WTC11 (cell line): ENCODE measurements at regions not wholly inside any gene's neighbourhood (a gene's known extent, or its start where the extent isn't known, plus 50 kb on each side); places are given as distances from the start of the nearest gene placed in this dataset.

Experiments
- ATAC-seq: fragments of 200-7000 bp; cut with Tn5 transposase; 2 replicates; pipeline ENCODE4 v1.10.0; 2021; ENCODE audit warnings: mild to moderate bottlenecking, moderate library complexity
- CTCF ChIA-PET: fragments of 300-600 bp; sonication (Branson Sonifier 250); formaldehyde crosslinking; loops from one replicate; lab custom pipeline; 2021; ENCODE audit warnings: antibody characterized with exemption; lab: Charles Lee
- POLR2A ChIA-PET: fragments of 350-600 bp; sonication (Branson Sonifier 250); formaldehyde crosslinking; loops from one replicate; lab custom pipeline; 2021; ENCODE audit warnings: antibody characterized with exemption; lab: Charles Lee
- DNase-seq: peaks from one replicate; pipeline ENCODE4 v3.0.0; 2021; ENCODE audit warnings: low spot score
- H3K27ac Mint-ChIP-seq: 2 replicates; pipeline ENCODE4 v1.8.0; 2021; ENCODE audit warnings: mixed read lengths
- H3K27me3 Mint-ChIP-seq: 2 replicates; pipeline ENCODE4 v1.8.0; 2021; ENCODE audit warnings: low read depth, mild to moderate bottlenecking, moderate library complexity, mixed read lengths
- H3K36me3 Mint-ChIP-seq: 2 replicates; pipeline ENCODE4 v1.8.0; 2021; ENCODE audit warnings: mixed read lengths
- H3K4me1 Mint-ChIP-seq: 2 replicates; pipeline ENCODE4 v1.8.0; 2022; ENCODE audit warnings: mixed read lengths
- H3K4me3 Mint-ChIP-seq: 2 replicates; pipeline ENCODE4 v1.8.0; 2021; ENCODE audit warnings: mild to moderate bottlenecking, moderate library complexity, mixed read lengths
- H3K9me3 Mint-ChIP-seq: 2 replicates; pipeline ENCODE4 v1.8.0; 2021; ENCODE audit warnings: mixed read lengths
- ATF1 ChIP-seq: sonication (generic); formaldehyde crosslinking; IDR thresholded peaks from 2 replicates; pipeline ENCODE4 v1.8.1; 2023; ENCODE audit warnings: mild to moderate bottlenecking, moderate library complexity, missing genetic modification reagents
- E2F1 ChIP-seq: sonication (generic); formaldehyde crosslinking; IDR thresholded peaks from 2 replicates; pipeline ENCODE4 v1.8.0; 2022; ENCODE audit warnings: mild to moderate bottlenecking, missing genetic modification reagents
- HMGA2 ChIP-seq: fragments of 250-450 bp; sonication (Bioruptor Pico); IDR thresholded peaks from 2 replicates; pipeline ENCODE4 v1.4.0; 2021; ENCODE audit warnings: mild to moderate bottlenecking, moderate library complexity
- MYBL2 ChIP-seq: sonication (generic); formaldehyde crosslinking; IDR thresholded peaks from 2 replicates; pipeline ENCODE4 v1.8.1; 2023; ENCODE audit warnings: mild to moderate bottlenecking, moderate library complexity, missing genetic modification reagents
- NFYB ChIP-seq: sonication (generic); formaldehyde crosslinking; conservative IDR thresholded peaks from 2 replicates; pipeline ENCODE4 v1.8.0; 2022; ENCODE audit warnings: low read depth, missing genetic modification reagents
- PRDM15 ChIP-seq: sonication (generic); formaldehyde crosslinking; IDR thresholded peaks from 2 replicates; pipeline ENCODE4 v1.8.0; 2022; ENCODE audit warnings: missing genetic modification reagents
- SP1 ChIP-seq: sonication (generic); formaldehyde crosslinking; conservative IDR thresholded peaks from 2 replicates; pipeline ENCODE4 v1.8.1; 2022; ENCODE audit warnings: missing genetic modification reagents
- TEAD1 ChIP-seq: sonication (generic); formaldehyde crosslinking; IDR thresholded peaks from 2 replicates; pipeline ENCODE4 v1.8.0; 2022; ENCODE audit warnings: mild to moderate bottlenecking, missing genetic modification reagents
- ZBTB43 ChIP-seq: sonication (generic); formaldehyde crosslinking; IDR thresholded peaks from 2 replicates; pipeline ENCODE4 v1.8.1; 2023; ENCODE audit warnings: mild to moderate bottlenecking, missing genetic modification reagents
- ZNF219 ChIP-seq: sonication (generic); formaldehyde crosslinking; IDR thresholded peaks from 2 replicates; pipeline ENCODE4 v1.8.0; 2023; ENCODE audit warnings: missing genetic modification reagents, mild to moderate bottlenecking, borderline replicate concordance
- ZNF281 ChIP-seq: sonication (generic); formaldehyde crosslinking; IDR thresholded peaks from 2 replicates; pipeline ENCODE4 v1.8.0; 2023; ENCODE audit warnings: mild to moderate bottlenecking, missing genetic modification reagents
- ZNF416 ChIP-seq: fragments of 250-450 bp; sonication (Bioruptor Pico); IDR thresholded peaks from 2 replicates; pipeline ENCODE4 v1.9.0; 2021; ENCODE audit warnings: mild to moderate bottlenecking, inconsistent platforms
- ZNF532 ChIP-seq: fragments of 250-450 bp; sonication (Bioruptor Pico); IDR thresholded peaks from 2 replicates; pipeline ENCODE4 v1.9.0; 2021; ENCODE audit warnings: mild to moderate bottlenecking, borderline replicate concordance
- ZSCAN18 ChIP-seq: fragments of 250-450 bp; sonication (Bioruptor Pico); IDR thresholded peaks from 2 replicates; pipeline ENCODE4 v2.1.2; 2022; ENCODE audit warnings: mild to moderate bottlenecking, moderate library complexity

GRCh38 chr9:21690561-21690960 lies 111.9 kb upstream of the MTAP start:
- ChIA-PET POLR2A (interaction anchor here (1.1 kb wide), 1 partner anchor 17 kb away, joined by 8 read pairs; no protein-coding TSS in a partner anchor), CTCF (no interaction called here)
- Mint-ChIP-seq H3K4me3 (no peak overlapping the region), H3K36me3 (peaks cover 2% of the 10 kb centered on the region; the same call in 1 of the 2 replicates), H3K9me3 (peaks cover 7% of the 10 kb centered on the region), H3K4me1 (0 out of 2 replicates have a peak, but pooled peaks cover 1% of the 10 kb centered on the region), H3K27ac (no peak overlapping the region), H3K27me3 (peaks cover 18% of the 10 kb centered on the region)
- DNase-seq = no peak
- TF ChIP-seq SP1 (CRISPR knock-in tag) = no peak
- no peak for TF ChIP-seq NFYB
- TF ChIP-seq HMGA2 = no peak
- no peak for TF ChIP-seq ZNF532
- no peak for TF ChIP-seq TEAD1
- TF ChIP-seq E2F1 (CRISPR knock-in tag) = no peak
- TF ChIP-seq PRDM15 (CRISPR knock-in tag) = no peak
- no peak for TF ChIP-seq ZNF281 (CRISPR knock-in tag)
- no peak for TF ChIP-seq MYBL2 (CRISPR knock-in tag)
- TF ChIP-seq ZBTB43 = no peak
- no peak for ATAC-seq

GRCh38 chr9:21692390-21692789 lies 110.0 kb upstream of the MTAP start:
- H3K4me1 Mint-ChIP-seq = 0 out of 2 replicates have a peak, but pooled peaks cover 2% of the 10 kb centered on the region
- no peak overlapping the region for H3K4me3 Mint-ChIP-seq
- no peak overlapping the region for H3K27ac Mint-ChIP-seq
- H3K9me3 Mint-ChIP-seq = peaks cover 10% of the 10 kb centered on the region
- ChIA-PET CTCF (no interaction called here), POLR2A (no interaction called here)
- no peak for TF ChIP-seq ZNF416 (CRISPR knock-in tag)
- no peak for TF ChIP-seq TEAD1
- TF ChIP-seq ATF1 = no peak
- TF ChIP-seq ZSCAN18 (CRISPR knock-in tag) = no peak
- TF ChIP-seq ZNF281 (CRISPR knock-in tag) = no peak
- TF ChIP-seq ZNF219 (CRISPR knock-in tag) = no peak
- no peak for DNase-seq
- H3K27me3 Mint-ChIP-seq = peaks cover 21% of the 10 kb centered on the region
- ATAC-seq = no peak
- peaks cover 5% of the 10 kb centered on the region; the same call in 1 of the 2 replicates for H3K36me3 Mint-ChIP-seq
